Endothelial cell of umbilical vein (primary cell): ENCODE measurements at regions not wholly inside any gene's neighbourhood (a gene's known extent, or its start where the extent isn't known, plus 50 kb on each side); places are given as distances from the start of the nearest gene placed in this dataset.

Source experiments
- BruUV-seq: library from RNA; stranded (reverse); fragments of 400-500 nt; replicated peaks from 2 replicates; lab custom pipeline; 2021; lab: Mats Ljungman, UMichigan
- CTCF ChIA-PET: fragments of 300-600, 350-600 bp; sonication (Branson Sonifier 250); formaldehyde crosslinking; loops from one replicate; lab custom pipeline; 2021; ENCODE audit warnings: antibody characterized with exemption, inconsistent platforms; lab: Charles Lee
- POLR2A ChIA-PET: fragments of 300-600, 350-600 bp; sonication (Branson Sonifier 250); formaldehyde crosslinking; loops from one replicate; lab custom pipeline; 2021; ENCODE audit warnings: antibody characterized with exemption, inconsistent platforms; lab: Charles Lee
- DNase-seq: peaks from one replicate; pipeline ENCODE4 v3.0.0-alpha.2; 2011; ENCODE audit warnings: low read depth, low spot score
- FAIRE-seq: peaks from 2 replicates; lab custom pipeline; 2011; peaks lifted over from hg19 to GRCh38; lab: Jason Lieb, UNC
- H2AFZ ChIP-seq: 2 replicates; pipeline ENCODE4 v1.6.0; 2012; ENCODE audit warnings: low read depth, low read length, control low read depth, inconsistent platforms
- H3K27ac ChIP-seq: 2 replicates; pipeline ENCODE4 v1.5.1; 2011; ENCODE audit warnings: low read depth, mild to moderate bottlenecking, control low read depth, low read length, moderate library complexity; ENCODE audit not compliant: insufficient read depth
- H3K27me3 ChIP-seq, 2 experiments: 2 replicates each; pipeline versions ENCODE4 v1.6.0 to v1.6.1; 2011; ENCODE audit warnings: low read length in 2 of 2, mixed read lengths in 1 of 2; ENCODE audit not compliant: control insufficient read depth in 2 of 2, insufficient read depth in 2 of 2
- H3K36me3 ChIP-seq, 2 experiments: 2 replicates in 1 of 2; 3 replicates in 1 of 2; pipeline ENCODE4 v1.5.1; 2011; ENCODE audit warnings: low read length in 2 of 2, mild to moderate bottlenecking in 1 of 2, moderate library complexity in 1 of 2; ENCODE audit not compliant: control insufficient read depth in 2 of 2, insufficient read depth in 2 of 2; ENCODE audit errors: extremely low read depth in 1 of 2
- H3K4me1 ChIP-seq: 3 replicates; pipeline ENCODE4 v1.5.1; 2011; ENCODE audit warnings: mild to moderate bottlenecking, low read length; ENCODE audit not compliant: control insufficient read depth, insufficient read depth; ENCODE audit errors: extremely low read depth
- H3K4me2 ChIP-seq: 2 replicates; pipeline ENCODE4 v1.6.1; 2011; ENCODE audit warnings: low read length, control low read depth, mixed read lengths; ENCODE audit not compliant: insufficient read depth
- H3K4me3 ChIP-seq, 3 experiments: fragments of 200-600 bp in 1 of 3; sonication (generic), shearing (Covaris generic) in 1 of 3; replicated peaks in 1 of 3; 2 replicates each; pipeline ENCODE4 v1.5.1; 2011 to 2016; ENCODE audit warnings: control low read depth in 3 of 3, low read length in 3 of 3, mild to moderate bottlenecking in 2 of 3, inconsistent platforms in 1 of 3, low read depth in 1 of 3, moderate library complexity in 1 of 3; ENCODE audit not compliant: insufficient read depth in 1 of 3
- H3K79me2 ChIP-seq: 2 replicates; pipeline ENCODE4 v1.6.0; 2012; ENCODE audit warnings: low read length, inconsistent platforms; ENCODE audit not compliant: control insufficient read depth, insufficient read depth
- H3K9ac ChIP-seq: replicated peaks from 2 replicates; pipeline ENCODE3; 2011; ENCODE audit warnings: low read length, control low read depth; ENCODE audit not compliant: insufficient read depth; ENCODE audit errors: extremely low read depth
- H3K9me1 ChIP-seq: replicated peaks from 3 replicates; pipeline ENCODE4 v1.6.0; 2011; ENCODE audit warnings: mild to moderate bottlenecking, low read length; ENCODE audit not compliant: control insufficient read depth, insufficient read depth; ENCODE audit errors: extremely low read depth
- H3K9me3 ChIP-seq: replicated peaks from 2 replicates; pipeline ENCODE4 v1.5.1; 2012; ENCODE audit warnings: low read length, inconsistent platforms; ENCODE audit not compliant: control insufficient read depth, insufficient read depth
- H4K20me1 ChIP-seq: replicated peaks from 2 replicates; pipeline ENCODE3; 2011; ENCODE audit warnings: mild to moderate bottlenecking, low read length; ENCODE audit not compliant: control insufficient read depth, insufficient read depth; ENCODE audit errors: extremely low read depth
- CTCF ChIP-seq, 2 donors: IDR thresholded peaks; 1 replicate in 1 of 2; 2 replicates in 1 of 2; pipeline ENCODE4 v1.5.1; 2011; ENCODE audit warnings: low read length in 2 of 2, mild to moderate bottlenecking in 2 of 2, moderate library complexity in 2 of 2, control low read depth in 1 of 2, inconsistent platforms in 1 of 2, low read depth in 1 of 2; ENCODE audit not compliant: insufficient read depth in 1 of 2; ENCODE audit errors: extremely low read depth in 1 of 2
- EZH2 ChIP-seq: IDR thresholded peaks from 2 replicates; pipeline ENCODE4 v1.6.1; 2012; ENCODE audit warnings: borderline replicate concordance, low read depth, mild to moderate bottlenecking, moderate library complexity, low read length, inconsistent platforms; ENCODE audit not compliant: severe bottlenecking
- FOS ChIP-seq: IDR thresholded peaks from 2 replicates; pipeline ENCODE4 v1.6.1; 2011; ENCODE audit warnings: mild to moderate bottlenecking, low read length, moderate library complexity, borderline replicate concordance; ENCODE audit not compliant: insufficient read depth
- GATA2 ChIP-seq: IDR thresholded peaks from 2 replicates; pipeline ENCODE4 v1.7.0; 2011; ENCODE audit warnings: low read depth, mild to moderate bottlenecking, moderate library complexity, mixed read lengths, low read length; ENCODE audit not compliant: insufficient read length, insufficient read depth
- JUN ChIP-seq: IDR thresholded peaks from 2 replicates; pipeline ENCODE4 v1.6.1; 2011; ENCODE audit warnings: borderline replicate concordance, low read depth; ENCODE audit not compliant: insufficient read length, insufficient read depth
- MAX ChIP-seq: IDR thresholded peaks from 2 replicates; pipeline ENCODE4 v1.6.1; 2011; ENCODE audit not compliant: insufficient read depth, insufficient read length
- MYC ChIP-seq: IDR thresholded peaks from one replicate; pipeline ENCODE4 v1.6.1; 2011; ENCODE audit warnings: mild to moderate bottlenecking, low read depth, low read length
- POLR2A ChIP-seq: IDR thresholded peaks from 2 replicates; pipeline ENCODE4 v1.6.1; 2012; ENCODE audit warnings: low read depth, mild to moderate bottlenecking, control low read depth, low read length
- POLR2AphosphoS5 ChIP-seq: IDR thresholded peaks from 2 replicates; pipeline ENCODE4 v1.6.1; 2012; ENCODE audit warnings: low read depth, mild to moderate bottlenecking, control low read depth, low read length, moderate library complexity; ENCODE audit not compliant: insufficient read depth
- dilution Hi-C: fragments of 300-500 bp; cut with MboI; formaldehyde crosslinking; loops from one replicate; pipeline ENCODE4 v1.15.0; 2019; ENCODE audit warnings: low sequenced_read_pairs; ENCODE audit not compliant: extremely low pct_ligation_motif_present
- intact Hi-C: fragments of 100-400 bp; cut with micrococcal nuclease; formaldehyde crosslinking; loops from one replicate; pipeline ENCODE4 v1.10.0; 2022

GRCh38 chr15:96138985-96139384, 191.5 kb upstream of the NR2F2 start:
- CTCF ChIA-PET, result no interaction called here
- FAIRE-seq (no peak), DNase-seq (no peak)
- Histone ChIP-seq H3K9me3 (no peaks in the 10 kb centered on the region), H3K9ac (no peak overlapping the region), H3K27ac (no peak overlapping the region), H4K20me1 (no peaks in the 10 kb centered on the region), H3K4me1 (no peaks in the 10 kb centered on the region), H3K4me3 (no peak overlapping the region), H3K9me1 (no peaks in the 10 kb centered on the region), H3K4me2 (no peak overlapping the region), H3K36me3 (no peaks in the 10 kb centered on the region), H2AFZ (no peak overlapping the region), H3K27me3 (no peaks in the 10 kb centered on the region), H3K79me2 (no peaks in the 10 kb centered on the region)
- BruUV-seq, result no TSS peak
- no peak for TF ChIP-seq FOS
- no peak for TF ChIP-seq MAX
- no peak for TF ChIP-seq POLR2A
- TF ChIP-seq MYC, result no peak
- POLR2A ChIA-PET, result no interaction called here
- dilution Hi-C loops, result no loop called here
- intact Hi-C loops, result no loop called here

- intact Hi-C loops, result no loop called here
- CTCF ChIA-PET, result no interaction called here
- no peaks in the 10 kb centered on the region for H3K27me3 ChIP-seq
- H3K79me2 ChIP-seq, result no peaks in the 10 kb centered on the region
- H3K4me3 ChIP-seq, result no peak overlapping the region
- H3K36me3 ChIP-seq, result no peaks in the 10 kb centered on the region
- DNase-seq, result no peak
- dilution Hi-C loops, result no loop called here
- no peaks in the 10 kb centered on the region for H4K20me1 ChIP-seq
- no peaks in the 10 kb centered on the region for H3K9me1 ChIP-seq
- no peak overlapping the region for H3K9ac ChIP-seq
- no peaks in the 10 kb centered on the region for H3K4me1 ChIP-seq
- TF ChIP-seq GATA2 (no peak), MYC (no peak), FOS (no peak), JUN (no peak), CTCF (IDR thresholded peaks at IDR 0.05; ENCODE audit: extremely low read depth in 1 of 2, insufficient read depth in 1 of 2, low read depth in 1 of 2, low read length in 2 of 2) (no peak), POLR2AphosphoS5 (no peak), EZH2 (no peak), MAX (no peak), POLR2A (no peak)
- BruUV-seq, result no TSS peak
- no peak overlapping the region for H3K4me2 ChIP-seq
- H3K9me3 ChIP-seq, result no peaks in the 10 kb centered on the region
- no peak overlapping the region for H2AFZ ChIP-seq
- no peak for FAIRE-seq
- POLR2A ChIA-PET, result no interaction called here
- H3K27ac ChIP-seq, result no peak overlapping the region
Measured at GRCh38 chr15:96142498-96142897, 188.0 kb upstream of the NR2F2 start.
